Endodermal cell (in vitro differentiated cells): ENCODE measurements at regions not wholly inside any gene's neighbourhood (a gene's known extent, or its start where the extent isn't known, plus 50 kb on each side); places are given as distances from the start of the nearest gene placed in this dataset.

Experiments used
- DNase-seq: peaks from one replicate; pipeline ENCODE4 v3.0.0-alpha.2; 2017
- H3K27ac ChIP-seq: 2 replicates; pipeline ENCODE4 v1.5.1; 2013; ENCODE audit warnings: mild to moderate bottlenecking, low read depth, low read length, moderate library complexity
- H3K27me3 ChIP-seq: 2 replicates; pipeline ENCODE4 v1.6.1; 2013; ENCODE audit warnings: mild to moderate bottlenecking, low read length, moderate library complexity; ENCODE audit not compliant: insufficient read depth, control insufficient read depth, poor library complexity, severe bottlenecking
- H3K36me3 ChIP-seq: 2 replicates; pipeline ENCODE4 v1.7.0; 2013; ENCODE audit warnings: mild to moderate bottlenecking, low read length, moderate library complexity; ENCODE audit not compliant: control insufficient read depth, insufficient read depth
- H3K4me1 ChIP-seq: one replicate; pipeline ENCODE4 v1.7.0; 2013; ENCODE audit warnings: low read length; ENCODE audit not compliant: control insufficient read depth, insufficient read depth
- H3K4me3 ChIP-seq: 2 replicates; pipeline ENCODE4 v1.5.1; 2013; ENCODE audit warnings: mild to moderate bottlenecking, low read length, moderate library complexity
- H3K9ac ChIP-seq: 2 replicates; pipeline ENCODE4 v1.6.1; 2013; ENCODE audit warnings: mild to moderate bottlenecking, low read length, moderate library complexity; ENCODE audit not compliant: poor library complexity, severe bottlenecking; ENCODE audit errors: extremely low read depth
- H3K9me3 ChIP-seq: 2 replicates; pipeline ENCODE4 v1.6.1; 2013; ENCODE audit warnings: mild to moderate bottlenecking, low read length, moderate library complexity; ENCODE audit not compliant: control insufficient read depth
- H3K27ac Mint-ChIP-seq: 2 replicates; pipeline ENCODE4 v1.8.0; 2020; ENCODE audit warnings: mixed read lengths
- H3K27me3 Mint-ChIP-seq: 2 replicates; pipeline ENCODE4 v1.8.0; 2021; ENCODE audit warnings: mild to moderate bottlenecking, mixed read lengths; ENCODE audit not compliant: insufficient read depth
- H3K36me3 Mint-ChIP-seq: 2 replicates; pipeline ENCODE4 v1.8.0; 2020; ENCODE audit warnings: low read depth, mixed read lengths
- H3K4me1 Mint-ChIP-seq: 2 replicates; pipeline ENCODE4 v1.8.0; 2020; ENCODE audit warnings: mixed read lengths
- H3K4me3 Mint-ChIP-seq: 2 replicates; pipeline ENCODE4 v1.8.0; 2020; ENCODE audit warnings: mild to moderate bottlenecking, moderate library complexity, mixed read lengths
- H3K9me3 Mint-ChIP-seq: 2 replicates; pipeline ENCODE4 v1.8.0; 2020; ENCODE audit warnings: mild to moderate bottlenecking, mixed read lengths
- WGBS, 2 experiments: methylation state at CpG; one replicate each; pipeline versions ENCODE4 v1.1.5 to v1.1.7; 2013; ENCODE audit warnings: missing lambda C conversion rate in 2 of 2, mixed read lengths in 1 of 2; ENCODE audit not compliant: insufficient coverage in 1 of 2, insufficient read length in 1 of 2; 5-methylcytosine and 5-hydroxymethylcytosine counted together
- TF ChIP-seq, protein P1 (sequence below): fragments of 200-600 bp; sonication (generic); conservative IDR thresholded peaks from 2 replicates; pipeline ENCODE4 v1.5.0; 2021; ENCODE audit warnings: antibody characterized with exemption, mild to moderate bottlenecking

GRCh38 chr20:22799687-22800086, 215.3 kb upstream of the FOXA2 start:
- Histone ChIP-seq H3K27me3 (no peaks in the 10 kb centered on the region), H3K27ac (no peak overlapping the region), H3K4me1 (no peaks in the 10 kb centered on the region), H3K36me3 (no peaks in the 10 kb centered on the region), H3K9ac (no peak overlapping the region), H3K9me3 (no peaks in the 10 kb centered on the region), H3K4me3 (no peak overlapping the region)
- no peak for DNase-seq
- Mint-ChIP-seq H3K4me3 (no peak overlapping the region), H3K9me3 (no peaks in the 10 kb centered on the region), H3K4me1 (peaks cover 14% of the 10 kb centered on the region), H3K27me3 (peaks cover 2% of the 10 kb centered on the region), H3K27ac (no peak overlapping the region), H3K36me3 (no peaks in the 10 kb centered on the region)
- 96% methylated on average over 3 of the region's 3 CpGs; no CpG with 5 or more reads in 1 of the 2 experiments for WGBS, 2 experiments
- TF ChIP-seq, protein P1, sequence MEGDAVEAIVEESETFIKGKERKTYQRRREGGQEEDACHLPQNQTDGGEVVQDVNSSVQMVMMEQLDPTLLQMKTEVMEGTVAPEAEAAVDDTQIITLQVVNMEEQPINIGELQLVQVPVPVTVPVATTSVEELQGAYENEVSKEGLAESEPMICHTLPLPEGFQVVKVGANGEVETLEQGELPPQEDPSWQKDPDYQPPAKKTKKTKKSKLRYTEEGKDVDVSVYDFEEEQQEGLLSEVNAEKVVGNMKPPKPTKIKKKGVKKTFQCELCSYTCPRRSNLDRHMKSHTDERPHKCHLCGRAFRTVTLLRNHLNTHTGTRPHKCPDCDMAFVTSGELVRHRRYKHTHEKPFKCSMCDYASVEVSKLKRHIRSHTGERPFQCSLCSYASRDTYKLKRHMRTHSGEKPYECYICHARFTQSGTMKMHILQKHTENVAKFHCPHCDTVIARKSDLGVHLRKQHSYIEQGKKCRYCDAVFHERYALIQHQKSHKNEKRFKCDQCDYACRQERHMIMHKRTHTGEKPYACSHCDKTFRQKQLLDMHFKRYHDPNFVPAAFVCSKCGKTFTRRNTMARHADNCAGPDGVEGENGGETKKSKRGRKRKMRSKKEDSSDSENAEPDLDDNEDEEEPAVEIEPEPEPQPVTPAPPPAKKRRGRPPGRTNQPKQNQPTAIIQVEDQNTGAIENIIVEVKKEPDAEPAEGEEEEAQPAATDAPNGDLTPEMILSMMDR = no peak

DNA sequence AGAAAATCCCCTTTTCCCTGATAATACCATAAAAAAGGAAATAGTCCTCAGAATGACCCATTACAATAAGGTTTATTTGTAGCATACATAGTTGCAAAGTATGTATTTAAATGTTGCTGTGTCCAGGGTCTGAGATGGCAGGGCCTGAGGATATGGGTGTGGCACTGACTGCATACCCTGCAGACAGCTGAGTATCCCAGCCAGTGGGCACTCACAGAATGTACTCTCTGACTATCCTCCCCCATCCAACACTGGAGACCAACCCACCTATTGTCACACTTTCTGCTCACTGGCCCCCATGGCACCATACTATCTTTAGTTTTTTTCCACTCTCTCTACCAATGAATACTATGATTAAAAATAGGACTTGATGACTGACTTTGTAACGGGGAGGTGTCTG, 215.8 kb upstream of the FOXA2 start:
- Mint-ChIP-seq H3K36me3 (no peaks in the 10 kb centered on the region), H3K27ac (no peak overlapping the region), H3K4me1 (peaks cover 18% of the 10 kb centered on the region), H3K27me3 (no peaks in the 10 kb centered on the region), H3K9me3 (no peaks in the 10 kb centered on the region), H3K4me3 (no peak overlapping the region)
- H3K27me3 ChIP-seq = no peaks in the 10 kb centered on the region
- H3K27ac ChIP-seq = no peak overlapping the region
- TF ChIP-seq, protein P1 = no peak
- DNase-seq = no peak
- no peaks in the 10 kb centered on the region for H3K9me3 ChIP-seq
- no peak overlapping the region for H3K4me3 ChIP-seq
- no peaks in the 10 kb centered on the region for H3K4me1 ChIP-seq
- H3K36me3 ChIP-seq = no peaks in the 10 kb centered on the region
- WGBS, 2 experiments = 88 to 91% methylated on average over 1 of the region's 1 CpG
- H3K9ac ChIP-seq = no peak overlapping the region

DNA sequence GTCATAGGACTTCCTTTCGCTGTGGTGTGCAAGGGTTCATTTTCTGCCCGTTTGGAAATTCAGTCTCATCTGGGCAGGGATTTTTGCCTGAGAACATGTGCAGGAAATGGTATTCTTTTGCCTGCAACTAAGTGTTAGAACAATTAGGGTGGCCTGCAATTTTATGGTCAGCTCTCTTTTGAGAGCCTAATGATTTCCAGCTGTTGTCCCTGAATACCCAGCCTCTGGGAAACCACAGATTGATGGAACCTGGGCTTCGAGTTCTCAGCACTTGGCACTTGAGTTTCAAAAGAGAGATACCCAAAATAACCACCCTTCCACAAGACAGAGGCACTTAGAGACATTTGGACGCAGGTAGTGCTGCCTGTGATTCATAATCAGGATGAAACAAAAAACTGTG, 217.2 kb upstream of the FOXA2 start:
- Mint-ChIP-seq H3K27me3 (peaks cover 7% of the 10 kb centered on the region), H3K4me3 (no peak overlapping the region), H3K4me1 (peaks cover 15% of the 10 kb centered on the region), H3K27ac (no peak overlapping the region), H3K9me3 (no peaks in the 10 kb centered on the region), H3K36me3 (no peaks in the 10 kb centered on the region)
- no peaks in the 10 kb centered on the region for H3K4me1 ChIP-seq
- H3K4me3 ChIP-seq = no peak overlapping the region
- DNase-seq = no peak
- WGBS, 2 experiments = 83 to 88% methylated on average over 2 to 4 of the region's 4 CpGs
- no peak overlapping the region for H3K27ac ChIP-seq
- H3K27me3 ChIP-seq = no peaks in the 10 kb centered on the region
- H3K9me3 ChIP-seq = no peaks in the 10 kb centered on the region
- no peak overlapping the region for H3K9ac ChIP-seq
- TF ChIP-seq, protein P1 = no peak
- no peaks in the 10 kb centered on the region for H3K36me3 ChIP-seq
